B cell (primary cell): ENCODE measurements at regions not wholly inside any gene's neighbourhood (a gene's known extent, or its start where the extent isn't known, plus 50 kb on each side); places are given as distances from the start of the nearest gene placed in this dataset.

ENCODE experiments used
- ATAC-seq: fragments of 200-7000 bp; cut with Tn5 transposase; one replicate; pipeline ENCODE4 v1.10.0; 2021; ENCODE audit warnings: low read depth, mild to moderate bottlenecking, moderate number of reproducible peaks, moderate library complexity
- CTCF ChIA-PET: fragments of 350-600 bp; sonication (Branson Sonifier 250); formaldehyde crosslinking; loops from one replicate; lab custom pipeline; 2021; ENCODE audit warnings: antibody characterized with exemption, inconsistent platforms; lab: Charles Lee
- POLR2A ChIA-PET: fragments of 350-600 bp; sonication (Branson Sonifier 250); formaldehyde crosslinking; loops from one replicate; lab custom pipeline; 2021; ENCODE audit warnings: antibody characterized with exemption; lab: Charles Lee
- DNase-seq: peaks from one replicate; pipeline ENCODE4 v3.0.0; 2013
- H2AFZ ChIP-seq: 2 replicates; pipeline ENCODE4 v1.6.1; 2012; ENCODE audit warnings: mild to moderate bottlenecking, low read depth, low read length; ENCODE audit not compliant: insufficient read depth, poor library complexity, severe bottlenecking
- H3K27ac ChIP-seq, 2 donors: 1 replicate in 1 of 2; 2 replicates in 1 of 2; pipeline ENCODE4 v1.5.1; 2012 to 2013; ENCODE audit warnings: low read length in 2 of 2, mild to moderate bottlenecking in 2 of 2, moderate library complexity in 1 of 2
- H3K27me3 ChIP-seq, 4 experiments: fragments of 200-600 bp in 1 of 4; sonication (generic) in 1 of 4; replicated peaks in 1 of 4; 1 replicate in 2 of 4; 2 replicates in 2 of 4; pipeline versions ENCODE4 v1.6.1 to v1.7.0; 2013 to 2016; ENCODE audit warnings: low read length in 3 of 4, mild to moderate bottlenecking in 2 of 4, mixed read lengths in 1 of 4, moderate library complexity in 1 of 4; ENCODE audit not compliant: insufficient read depth in 4 of 4, control insufficient read depth in 3 of 4; ENCODE audit errors: control extremely low read depth in 1 of 4
- H3K36me3 ChIP-seq, 2 experiments: replicated peaks in 1 of 2; 1 replicate in 1 of 2; 2 replicates in 1 of 2; pipeline versions ENCODE4 v1.6.1 to v1.7.1; 2013; ENCODE audit warnings: low read length in 1 of 2; ENCODE audit not compliant: insufficient read depth in 2 of 2, control insufficient read depth in 1 of 2; ENCODE audit errors: control extremely low read depth in 1 of 2, extremely low read depth in 1 of 2
- H3K4me1 ChIP-seq, 2 donors: fragments of 200-600 bp in 1 of 2; sonication (generic) in 1 of 2; 1 replicate in 1 of 2; 2 replicates in 1 of 2; pipeline versions ENCODE4 v1.5.1 to v1.6.1; 2013 to 2017; ENCODE audit warnings: low read length in 2 of 2; ENCODE audit not compliant: control insufficient read depth in 2 of 2, insufficient read depth in 2 of 2
- H3K4me2 ChIP-seq: replicated peaks from 2 replicates; pipeline ENCODE3; 2012; ENCODE audit warnings: mild to moderate bottlenecking, low read depth, low read length; ENCODE audit not compliant: poor library complexity, severe bottlenecking
- H3K4me3 ChIP-seq, 5 experiments: fragments of 200-600 bp in 1 of 5; sonication (generic) in 1 of 5; 1 replicate in 3 of 5; 2 replicates in 2 of 5; pipeline versions ENCODE4 v1.5.1 to v1.7.0; 2011 to 2016; ENCODE audit warnings: low read length in 4 of 5, mild to moderate bottlenecking in 4 of 5, low read depth in 2 of 5, control low read depth in 1 of 5, moderate library complexity in 1 of 5; ENCODE audit not compliant: insufficient read depth in 1 of 5; ENCODE audit errors: control extremely low read depth in 1 of 5, extremely low read depth in 1 of 5
- H3K79me2 ChIP-seq: fragments of 200-600 bp; sonication (generic); one replicate; pipeline ENCODE4 v1.6.0; 2016; ENCODE audit warnings: low read length; ENCODE audit not compliant: control insufficient read depth, insufficient read depth
- H3K9ac ChIP-seq: fragments of 200-600 bp; sonication (generic); 2 replicates; pipeline ENCODE4 v1.6.1; 2017; ENCODE audit warnings: mild to moderate bottlenecking, low read length, moderate library complexity
- H3K9me3 ChIP-seq, 3 donors: one replicate each; pipeline versions ENCODE4 v1.6.1 to v1.7.1; 2013; ENCODE audit warnings: low read length in 2 of 3; ENCODE audit not compliant: control insufficient read depth in 2 of 3, insufficient read depth in 1 of 3; ENCODE audit errors: control extremely low read depth in 1 of 3
- H4K20me1 ChIP-seq: 2 replicates; pipeline ENCODE4 v1.6.0; 2012; ENCODE audit warnings: mild to moderate bottlenecking, low read length; ENCODE audit not compliant: insufficient read depth, control insufficient read depth, poor library complexity, severe bottlenecking
- H3K27ac Mint-ChIP-seq: one replicate; pipeline ENCODE4 v1.8.0; 2021; ENCODE audit warnings: mixed read lengths
- H3K27me3 Mint-ChIP-seq: one replicate; pipeline ENCODE4 v1.8.0; 2021; ENCODE audit warnings: mixed read lengths
- H3K4me1 Mint-ChIP-seq: one replicate; pipeline ENCODE4 v1.8.0; 2021; ENCODE audit warnings: mixed read lengths
- H3K4me3 Mint-ChIP-seq: one replicate; pipeline ENCODE4 v1.8.0; 2021; ENCODE audit warnings: mixed read lengths
- H3K9me3 Mint-ChIP-seq: one replicate; pipeline ENCODE4 v1.8.0; 2022; ENCODE audit warnings: mixed read lengths; ENCODE audit not compliant: insufficient read depth
- EZH2 ChIP-seq: IDR thresholded peaks from 2 replicates; pipeline ENCODE4 v1.6.1; 2012; ENCODE audit warnings: borderline replicate concordance, low read depth, mild to moderate bottlenecking, moderate library complexity, low read length; ENCODE audit not compliant: insufficient read depth, poor library complexity, severe bottlenecking
- WGBS: methylation state at CpG from one replicate; pipeline ENCODE4 v1.1.5; 2013; ENCODE audit warnings: missing lambda C conversion rate; ENCODE audit not compliant: insufficient coverage; 5-methylcytosine and 5-hydroxymethylcytosine counted together
- intact Hi-C: fragments of 100-400 bp; cut with micrococcal nuclease; formaldehyde crosslinking; loops from one replicate; pipeline ENCODE4 v1.10.0; 2022
- TF ChIP-seq, protein P1 (sequence below): fragments of 200-600 bp; IDR thresholded peaks from one replicate; pipeline ENCODE4 v1.8.0; 2022; ENCODE audit warnings: antibody characterized with exemption, mild to moderate bottlenecking

- H3K4me3 Mint-ChIP-seq = no peak overlapping the region
- Histone ChIP-seq H3K9ac (no peak overlapping the region), H4K20me1 (no peaks in the 10 kb centered on the region), H3K4me3 (no peak overlapping the region), H2AFZ (no peak overlapping the region), H3K4me1 (no peaks in the 10 kb centered on the region), H3K27me3 (no peaks in the 10 kb centered on the region), H3K4me2 (no peak overlapping the region), H3K79me2 (no peaks in the 10 kb centered on the region), H3K9me3 (no peaks in the 10 kb centered on the region), H3K27ac (no peak overlapping the region), H3K36me3 (no peaks in the 10 kb centered on the region)
- intact Hi-C loops = no loop called here
- WGBS = 67% methylated on average over 16 of the region's 16 CpGs
- no peak overlapping the region for H3K27ac Mint-ChIP-seq
- ATAC-seq = no peak
- no peaks in the 10 kb centered on the region for H3K4me1 Mint-ChIP-seq
- H3K27me3 Mint-ChIP-seq = no peaks in the 10 kb centered on the region
- ChIA-PET CTCF (no interaction called here), POLR2A (no interaction called here)
- no peak for DNase-seq
- TF ChIP-seq EZH2 = no peak
- TF ChIP-seq, protein P1, sequence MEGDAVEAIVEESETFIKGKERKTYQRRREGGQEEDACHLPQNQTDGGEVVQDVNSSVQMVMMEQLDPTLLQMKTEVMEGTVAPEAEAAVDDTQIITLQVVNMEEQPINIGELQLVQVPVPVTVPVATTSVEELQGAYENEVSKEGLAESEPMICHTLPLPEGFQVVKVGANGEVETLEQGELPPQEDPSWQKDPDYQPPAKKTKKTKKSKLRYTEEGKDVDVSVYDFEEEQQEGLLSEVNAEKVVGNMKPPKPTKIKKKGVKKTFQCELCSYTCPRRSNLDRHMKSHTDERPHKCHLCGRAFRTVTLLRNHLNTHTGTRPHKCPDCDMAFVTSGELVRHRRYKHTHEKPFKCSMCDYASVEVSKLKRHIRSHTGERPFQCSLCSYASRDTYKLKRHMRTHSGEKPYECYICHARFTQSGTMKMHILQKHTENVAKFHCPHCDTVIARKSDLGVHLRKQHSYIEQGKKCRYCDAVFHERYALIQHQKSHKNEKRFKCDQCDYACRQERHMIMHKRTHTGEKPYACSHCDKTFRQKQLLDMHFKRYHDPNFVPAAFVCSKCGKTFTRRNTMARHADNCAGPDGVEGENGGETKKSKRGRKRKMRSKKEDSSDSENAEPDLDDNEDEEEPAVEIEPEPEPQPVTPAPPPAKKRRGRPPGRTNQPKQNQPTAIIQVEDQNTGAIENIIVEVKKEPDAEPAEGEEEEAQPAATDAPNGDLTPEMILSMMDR = no peak
- no peaks in the 10 kb centered on the region for H3K9me3 Mint-ChIP-seq
Observed at GRCh38 chr2:128377071-128377910, 58.6 kb upstream of the HS6ST1 start.

DNA sequence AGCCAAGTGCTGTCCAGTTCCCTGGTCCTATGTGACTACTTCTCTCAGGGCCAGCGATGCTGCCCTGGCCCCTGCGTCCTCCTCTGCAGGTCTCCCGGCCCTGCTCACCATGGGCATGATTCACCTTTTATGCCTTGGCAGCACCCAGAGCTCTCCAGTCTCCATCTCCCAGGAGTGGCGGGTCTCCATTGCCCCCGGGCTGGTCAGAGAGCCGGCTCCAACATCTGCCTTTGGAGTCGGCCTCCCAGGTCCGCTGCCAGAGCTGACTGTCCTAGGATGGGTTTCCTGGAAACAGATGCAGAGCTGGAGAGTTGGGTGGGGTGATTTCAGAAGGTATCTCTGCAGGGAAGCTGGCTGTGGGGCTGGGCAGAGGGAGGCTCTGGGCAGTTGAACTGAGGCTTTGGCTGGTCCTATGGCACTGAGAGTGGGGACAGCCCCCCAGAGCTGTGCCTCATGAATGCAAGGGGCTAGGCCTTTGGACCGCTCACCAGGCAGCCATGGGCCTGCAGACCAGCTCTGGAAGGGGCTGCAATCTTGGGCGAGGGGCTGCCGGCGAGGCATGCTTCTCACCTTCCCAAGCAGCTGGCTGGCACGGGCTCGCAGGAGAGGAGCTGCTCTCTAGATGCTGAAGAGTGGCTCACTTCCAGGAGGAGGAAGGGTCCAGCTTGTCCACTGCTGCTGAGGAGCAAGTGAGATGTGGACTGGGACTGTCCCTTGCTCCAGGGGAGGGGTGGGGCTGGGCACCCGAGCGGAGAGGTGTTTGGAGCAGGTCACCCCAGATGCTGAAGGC lies 59.8 kb upstream of the HS6ST1 start:
- H4K20me1 ChIP-seq = no peaks in the 10 kb centered on the region
- no peak for ATAC-seq
- DNase-seq = no peak
- H3K4me1 Mint-ChIP-seq = no peaks in the 10 kb centered on the region
- 89% methylated on average over 14 of the region's 16 CpGs for WGBS
- H3K4me3 Mint-ChIP-seq = no peak overlapping the region
- H3K9me3 ChIP-seq = no peaks in the 10 kb centered on the region
- H3K4me2 ChIP-seq = no peak overlapping the region
- no peaks in the 10 kb centered on the region for H3K27me3 ChIP-seq
- H3K9me3 Mint-ChIP-seq = no peaks in the 10 kb centered on the region
- ChIA-PET CTCF (no interaction called here), POLR2A (no interaction called here)
- intact Hi-C loops = no loop called here
- H3K79me2 ChIP-seq = no peaks in the 10 kb centered on the region
- no peak overlapping the region for H2AFZ ChIP-seq
- H3K27ac ChIP-seq = no peak overlapping the region
- no peak overlapping the region for H3K4me3 ChIP-seq
- TF ChIP-seq EZH2 = no peak
- TF ChIP-seq, protein P1 = no peak
- H3K36me3 ChIP-seq = no peaks in the 10 kb centered on the region
- no peaks in the 10 kb centered on the region for H3K27me3 Mint-ChIP-seq
- no peak overlapping the region for H3K9ac ChIP-seq
- no peaks in the 10 kb centered on the region for H3K4me1 ChIP-seq
- no peak overlapping the region for H3K27ac Mint-ChIP-seq
